Urinary bladder (tissue), 3 donors: ENCODE measurements at regions not wholly inside any gene's neighbourhood (a gene's known extent, or its start where the extent isn't known, plus 50 kb on each side); places are given as distances from the start of the nearest gene placed in this dataset.

Experiments
- DNase-seq: peaks from one replicate; pipeline ENCODE4 v3.0.0-alpha.2; 2015; ENCODE audit errors: extremely low spot score
- H3K27ac ChIP-seq: one replicate; pipeline ENCODE4 v1.5.1; 2013; ENCODE audit warnings: low read depth, mild to moderate bottlenecking, moderate library complexity
- H3K36me3 ChIP-seq: one replicate; pipeline ENCODE4 v1.6.1; 2013; ENCODE audit warnings: mild to moderate bottlenecking, moderate library complexity; ENCODE audit not compliant: insufficient read depth
- H3K4me1 ChIP-seq: one replicate; pipeline ENCODE4 v1.6.1; 2013; ENCODE audit warnings: mild to moderate bottlenecking, moderate library complexity; ENCODE audit not compliant: insufficient read depth
- H3K4me3 ChIP-seq: one replicate; pipeline ENCODE4 v1.5.1; 2013; ENCODE audit warnings: low read depth, low read length
- WGBS: extraction: QIAGEN DNeasy Blood & Tissue Kit; methylation state at CpG from one replicate; pipeline ENCODE4 v1.1.7; 2013; 5-methylcytosine and 5-hydroxymethylcytosine counted together
- donor health status: healthy with polysubstance abuse.
- donor health status: healthy.

GRCh38 chr1:219537223-219537631 is 75.7 kb downstream of the ZC3H11B start:
- Histone ChIP-seq H3K4me1 (no peaks in the 10 kb centered on the region), H3K36me3 (no peaks in the 10 kb centered on the region), H3K4me3 (no peak overlapping the region), H3K27ac (no peak overlapping the region)
- WGBS, result 79% methylated on average over 2 of the region's 2 CpGs
- DNase-seq, result no peak

- H3K4me3 ChIP-seq, result no peak overlapping the region
- H3K36me3 ChIP-seq, result no peaks in the 10 kb centered on the region
- no peak for DNase-seq
- 93% methylated on average over 4 of the region's 4 CpGs for WGBS
- no peaks in the 10 kb centered on the region for H3K4me1 ChIP-seq
- no peak overlapping the region for H3K27ac ChIP-seq
Observed at GRCh38 chr1:219536038-219536437, 76.9 kb downstream of the ZC3H11B start.

GRCh38 chr1:219534991-219535390 is 77.9 kb downstream of the ZC3H11B start:
- Histone ChIP-seq H3K36me3 (no peaks in the 10 kb centered on the region), H3K4me1 (no peaks in the 10 kb centered on the region), H3K4me3 (no peak overlapping the region), H3K27ac (no peak overlapping the region)
- no peak for DNase-seq
- WGBS, result 62% methylated on average over 1 of the region's 1 CpG

- WGBS, result 62% methylated on average over 1 of the region's 1 CpG
- no peak overlapping the region for H3K4me3 ChIP-seq
- H3K4me1 ChIP-seq, result no peaks in the 10 kb centered on the region
- no peak for DNase-seq
- H3K36me3 ChIP-seq, result no peaks in the 10 kb centered on the region
- H3K27ac ChIP-seq, result no peak overlapping the region
Observed at GRCh38 chr1:219533280-219533679, 79.6 kb downstream of the ZC3H11B start.

- Histone ChIP-seq H3K27ac (no peak overlapping the region), H3K4me1 (no peaks in the 10 kb centered on the region), H3K4me3 (no peak overlapping the region), H3K36me3 (no peaks in the 10 kb centered on the region)
- 83% methylated on average over 2 of the region's 2 CpGs for WGBS
- DNase-seq, result no peak
Observed at GRCh38 chr1:219529116-219529515, 83.8 kb downstream of the ZC3H11B start.

GRCh38 chr1:219528633-219529032 is 84.3 kb downstream of the ZC3H11B start:
- Histone ChIP-seq H3K36me3 (no peaks in the 10 kb centered on the region), H3K27ac (no peak overlapping the region), H3K4me1 (no peaks in the 10 kb centered on the region), H3K4me3 (no peak overlapping the region)
- no peak for DNase-seq
- 96% methylated on average over 3 of the region's 3 CpGs for WGBS

GRCh38 chr1:219527994-219528393 is 84.9 kb downstream of the ZC3H11B start:
- Histone ChIP-seq H3K27ac (no peak overlapping the region), H3K4me3 (no peak overlapping the region), H3K36me3 (no peaks in the 10 kb centered on the region), H3K4me1 (no peaks in the 10 kb centered on the region)
- 84% methylated on average over 3 of the region's 3 CpGs for WGBS
- no peak for DNase-seq

- H3K4me1 ChIP-seq, result no peaks in the 10 kb centered on the region
- H3K27ac ChIP-seq, result no peak overlapping the region
- 94% methylated on average over 2 of the region's 2 CpGs for WGBS
- H3K4me3 ChIP-seq, result no peak overlapping the region
- DNase-seq, result no peak
- no peaks in the 10 kb centered on the region for H3K36me3 ChIP-seq
Observed at GRCh38 chr1:219526074-219526473, 86.8 kb downstream of the ZC3H11B start.

GRCh38 chr1:219523411-219523810 is 89.5 kb downstream of the ZC3H11B start:
- Histone ChIP-seq H3K36me3 (no peaks in the 10 kb centered on the region), H3K27ac (no peak overlapping the region), H3K4me1 (no peaks in the 10 kb centered on the region), H3K4me3 (no peak overlapping the region)
- DNase-seq, result no peak
- 93% methylated on average over 2 of the region's 2 CpGs for WGBS

GRCh38 chr1:219521325-219521724 is 91.6 kb downstream of the ZC3H11B start:
- WGBS, result 75% methylated on average over 1 of the region's 1 CpG
- H3K27ac ChIP-seq, result no peak overlapping the region
- H3K36me3 ChIP-seq, result no peaks in the 10 kb centered on the region
- H3K4me3 ChIP-seq, result no peak overlapping the region
- no peak for DNase-seq
- no peaks in the 10 kb centered on the region for H3K4me1 ChIP-seq

- no peak overlapping the region for H3K27ac ChIP-seq
- no peaks in the 10 kb centered on the region for H3K4me1 ChIP-seq
- H3K4me3 ChIP-seq, result no peak overlapping the region
- 78% methylated on average over 3 of the region's 3 CpGs for WGBS
- no peaks in the 10 kb centered on the region for H3K36me3 ChIP-seq
- DNase-seq, result no peak
Observed at GRCh38 chr1:219520241-219520640, 92.7 kb downstream of the ZC3H11B start.

- no peaks in the 10 kb centered on the region for H3K36me3 ChIP-seq
- no peaks in the 10 kb centered on the region for H3K4me1 ChIP-seq
- no peak for DNase-seq
- H3K27ac ChIP-seq, result no peak overlapping the region
- H3K4me3 ChIP-seq, result no peak overlapping the region
Observed at GRCh38 chr1:219518907-219519248, 94.0 kb downstream of the ZC3H11B start.

- WGBS, result 36% methylated on average over 3 of the region's 3 CpGs
- Histone ChIP-seq H3K27ac (no peak overlapping the region), H3K4me1 (no peaks in the 10 kb centered on the region), H3K36me3 (no peaks in the 10 kb centered on the region), H3K4me3 (no peak overlapping the region)
- DNase-seq, result no peak
Observed at GRCh38 chr1:219518168-219518906, 94.6 kb downstream of the ZC3H11B start.

- no peak for DNase-seq
- Histone ChIP-seq H3K36me3 (no peaks in the 10 kb centered on the region), H3K27ac (no peak overlapping the region), H3K4me1 (no peaks in the 10 kb centered on the region), H3K4me3 (no peak overlapping the region)
- whole genome bisulfite sequencing, result 87% methylated on average over 3 of the region's 3 CpGs
Observed at GRCh38 chr1:219517031-219517430, 95.9 kb downstream of the ZC3H11B start.

- 87% methylated on average over 3 of the region's 3 CpGs for WGBS
- no peak overlapping the region for H3K4me3 ChIP-seq
- H3K4me1 ChIP-seq, result no peaks in the 10 kb centered on the region
- no peak overlapping the region for H3K27ac ChIP-seq
- DNase-seq, result no peak
- no peaks in the 10 kb centered on the region for H3K36me3 ChIP-seq
Observed at GRCh38 chr1:219514728-219515127, 98.2 kb downstream of the ZC3H11B start.
